HG03039 (cell line): ENCODE measurements at regions not wholly inside any gene's neighbourhood (a gene's known extent, or its start where the extent isn't known, plus 50 kb on each side); places are given as distances from the start of the nearest gene placed in this dataset.

ENCODE experiments used
- ATAC-seq: cut with Tn5 transposase; IDR thresholded peaks from one replicate; pipeline ENCODE4 v1.9.1; 2021; ENCODE audit warnings: mild to moderate bottlenecking, moderate library complexity; ENCODE audit not compliant: unreplicated experiment

DNA sequence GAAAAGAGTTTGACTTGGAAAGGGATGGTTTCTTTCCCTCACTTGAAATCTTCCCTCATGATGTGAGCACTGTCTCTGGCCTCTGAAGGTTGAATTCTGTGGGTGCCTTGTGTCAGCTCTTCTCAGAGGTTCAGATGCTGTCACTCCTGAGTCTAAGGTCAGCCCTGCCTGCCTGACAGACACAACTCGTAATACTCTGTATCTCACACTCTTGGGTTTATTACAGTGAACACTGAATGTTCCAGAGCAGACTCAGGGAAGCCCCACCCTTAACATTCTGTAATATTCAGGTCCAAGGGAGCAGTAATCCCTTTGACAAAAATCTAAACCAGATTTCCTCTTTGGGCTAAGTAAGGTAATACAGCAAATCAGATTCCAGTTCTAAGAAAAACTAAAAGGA lies 837.8 kb downstream of the QKI start:
- ATAC-seq, result no peak

DNA sequence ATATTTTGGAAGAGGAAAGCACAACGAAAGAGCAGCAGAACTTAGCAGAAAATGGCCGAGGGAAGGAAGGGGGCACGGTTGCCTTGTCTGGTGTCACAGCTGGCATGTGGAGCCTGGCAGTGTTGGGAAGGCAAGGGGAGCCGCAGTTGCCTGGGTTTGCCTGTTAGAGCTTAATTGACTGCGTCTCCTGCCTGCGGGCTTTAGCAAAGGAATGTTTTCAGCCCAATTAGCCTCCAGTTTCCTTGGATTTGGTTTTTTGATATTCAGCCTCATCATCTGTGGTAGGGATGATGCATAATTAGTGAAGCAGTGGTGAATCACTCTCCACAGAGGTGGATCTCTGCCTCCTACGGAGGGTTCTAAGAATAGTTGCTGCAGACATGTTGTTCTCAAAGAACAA lies 832.6 kb downstream of the QKI start:
- ATAC-seq, result no peak

GRCh38 chr6:164246082-164246481 lies 831.6 kb downstream of the QKI start:
- no peak for ATAC-seq

- no peak for ATAC-seq
Measured at GRCh38 chr6:164243949-164244348, 829.4 kb downstream of the QKI start.

- ATAC-seq, result no peak
Measured at GRCh38 chr6:164243012-164243610, 828.6 kb downstream of the QKI start.

GRCh38 chr6:164230804-164231203 lies 816.3 kb downstream of the QKI start:
- ATAC-seq, result no peak

- ATAC-seq, result no peak
Measured at GRCh38 chr6:164230259-164230658, 815.7 kb downstream of the QKI start.

- ATAC-seq, result no peak
Measured at GRCh38 chr6:164229716-164230115, 815.2 kb downstream of the QKI start.

DNA sequence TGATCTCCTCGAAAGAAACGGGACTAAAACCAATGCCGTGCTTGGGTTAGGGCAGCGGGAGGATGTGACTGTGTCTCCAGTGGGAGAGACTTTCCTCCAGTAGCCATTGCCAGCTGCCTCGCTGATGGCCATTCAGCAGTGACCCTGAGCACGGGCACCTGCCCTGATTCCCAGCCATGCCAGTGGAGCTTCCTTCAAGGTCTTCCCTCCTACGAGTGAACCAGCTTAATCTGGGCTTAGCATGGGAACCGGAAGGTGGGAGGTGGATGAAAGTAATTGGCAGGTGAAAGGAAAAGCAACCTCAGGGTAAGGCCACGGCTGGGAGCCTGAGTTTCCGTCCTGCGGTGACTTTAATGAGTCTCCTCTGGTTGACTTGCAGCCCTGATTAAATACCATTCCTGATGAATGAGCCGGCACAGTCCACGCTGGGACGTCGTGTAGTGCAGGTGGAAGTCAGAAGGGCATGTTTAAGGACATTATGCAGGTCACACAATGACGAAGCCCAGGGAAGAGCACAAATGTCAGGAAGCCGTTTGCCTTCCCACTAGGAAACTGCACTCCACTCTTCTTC lies 813.5 kb downstream of the QKI start:
- no peak for ATAC-seq

GRCh38 chr6:164216839-164217238 lies 802.3 kb downstream of the QKI start:
- ATAC-seq, result no peak

DNA sequence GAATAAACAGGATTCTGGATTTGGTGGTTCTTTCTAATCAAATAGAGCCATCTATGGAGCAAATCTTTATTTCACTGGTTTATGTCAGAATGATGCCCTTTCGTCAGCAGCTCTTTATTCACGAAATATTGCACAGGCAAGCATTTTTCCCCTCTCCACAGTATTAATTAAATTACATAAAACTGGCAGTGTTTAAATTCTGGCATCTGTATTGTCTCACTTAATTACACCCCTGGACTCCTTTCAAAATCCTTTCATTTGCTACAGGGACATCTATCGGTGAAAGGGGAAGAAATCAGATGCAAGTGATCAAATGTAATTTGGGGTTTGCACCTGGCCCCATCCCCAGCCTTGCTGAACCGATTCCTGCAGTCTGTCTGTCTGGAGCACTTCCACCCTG lies 801.9 kb downstream of the QKI start:
- no peak for ATAC-seq

GRCh38 chr6:164214066-164214465 lies 799.5 kb downstream of the QKI start:
- ATAC-seq, result no peak

DNA sequence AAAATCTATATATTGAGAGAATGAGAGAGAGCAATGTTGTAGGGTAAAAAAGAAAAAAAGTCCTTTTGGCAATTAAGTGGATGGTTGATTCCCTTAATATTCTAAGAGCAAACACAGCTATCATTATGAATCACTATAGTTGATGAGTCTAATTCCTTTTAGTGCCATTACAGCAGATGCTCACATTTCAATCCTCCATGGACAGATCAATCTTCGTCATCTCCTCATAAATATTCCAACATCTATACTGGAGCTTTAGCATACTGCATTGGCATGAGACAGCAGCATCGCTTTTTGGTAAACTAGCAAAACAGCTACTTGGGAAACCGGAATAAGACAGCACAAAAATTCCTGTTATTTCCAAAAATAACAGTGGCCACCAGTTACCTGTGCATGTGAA lies 796.7 kb downstream of the QKI start:
- no peak for ATAC-seq

DNA sequence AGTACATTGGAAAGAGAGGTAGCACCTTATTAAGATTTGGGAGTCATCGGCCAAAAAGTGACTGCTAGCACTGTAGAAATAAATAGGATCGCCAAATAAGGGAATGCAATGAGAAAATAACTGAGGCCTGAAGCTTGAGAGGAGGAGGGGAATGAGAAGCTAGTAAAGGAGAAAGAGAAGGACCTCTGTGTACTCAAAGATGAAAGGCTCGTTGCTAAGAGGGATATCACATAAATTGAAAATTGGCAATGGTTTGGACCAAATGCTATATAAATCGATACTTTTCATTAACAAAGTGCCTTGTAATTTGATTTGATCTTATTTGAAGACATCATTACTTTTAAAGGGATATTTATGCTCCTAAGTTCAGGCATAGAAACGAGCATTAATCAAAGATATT lies 796.3 kb downstream of the QKI start:
- no peak for ATAC-seq

DNA sequence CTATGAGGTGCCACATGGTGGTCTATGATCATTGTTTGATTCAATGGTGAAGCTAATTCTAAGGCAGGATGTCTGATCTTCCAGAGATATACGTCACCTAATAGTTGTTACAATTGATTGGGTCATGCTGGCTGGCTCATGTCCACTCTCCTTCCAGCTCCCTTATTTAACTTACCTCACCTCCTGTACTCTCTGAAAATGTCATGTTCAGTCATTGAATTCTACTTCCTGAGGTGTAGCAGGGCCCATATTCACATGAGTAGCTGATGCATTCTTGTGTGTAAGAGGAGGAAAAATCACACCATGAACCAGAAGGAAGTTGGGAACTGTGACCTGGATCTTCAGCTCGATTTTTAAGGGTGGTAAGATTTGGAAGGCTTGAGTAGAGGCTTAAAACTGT lies 795.8 kb downstream of the QKI start:
- no peak for ATAC-seq

- ATAC-seq, result no peak
Measured at GRCh38 chr6:164208371-164208770, 793.9 kb downstream of the QKI start.

GRCh38 chr6:164206807-164207423 lies 792.4 kb downstream of the QKI start:
- ATAC-seq, result no peak

GRCh38 chr6:164200071-164200470 lies 785.6 kb downstream of the QKI start:
- ATAC-seq, result no peak

- no peak for ATAC-seq
Measured at GRCh38 chr6:164195942-164196281, 781.4 kb downstream of the QKI start.

- no peak for ATAC-seq
Measured at GRCh38 chr6:164195278-164195941, 780.9 kb downstream of the QKI start.

- ATAC-seq, result no peak
Measured at GRCh38 chr6:164188861-164189260, 774.3 kb downstream of the QKI start.

DNA sequence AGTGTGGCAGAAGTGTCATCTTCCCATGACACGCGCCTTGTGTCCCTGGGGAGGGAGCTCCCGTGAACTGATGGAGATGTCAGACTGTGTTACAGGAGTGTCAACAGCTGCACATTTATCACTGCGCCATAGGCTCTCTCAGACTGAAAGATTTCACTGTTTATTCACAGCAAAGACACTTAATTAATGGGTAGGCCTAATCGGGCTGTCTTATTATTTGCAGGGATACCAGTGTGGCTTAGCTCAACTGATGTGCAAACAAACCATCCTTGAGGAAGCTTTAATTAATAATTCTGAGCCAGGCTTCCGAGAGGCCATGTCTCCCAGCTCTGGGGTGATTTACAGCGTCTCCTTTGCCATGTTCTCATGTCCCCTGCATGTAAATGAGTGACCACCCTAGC lies 771.0 kb downstream of the QKI start:
- ATAC-seq, result no peak
